ENCODE measurements at regions not wholly inside any gene's neighbourhood (a gene's known extent, or its start where the extent isn't known, plus 50 kb on each side); places are given as distances from the start of the nearest gene placed in this dataset.

DNA sequence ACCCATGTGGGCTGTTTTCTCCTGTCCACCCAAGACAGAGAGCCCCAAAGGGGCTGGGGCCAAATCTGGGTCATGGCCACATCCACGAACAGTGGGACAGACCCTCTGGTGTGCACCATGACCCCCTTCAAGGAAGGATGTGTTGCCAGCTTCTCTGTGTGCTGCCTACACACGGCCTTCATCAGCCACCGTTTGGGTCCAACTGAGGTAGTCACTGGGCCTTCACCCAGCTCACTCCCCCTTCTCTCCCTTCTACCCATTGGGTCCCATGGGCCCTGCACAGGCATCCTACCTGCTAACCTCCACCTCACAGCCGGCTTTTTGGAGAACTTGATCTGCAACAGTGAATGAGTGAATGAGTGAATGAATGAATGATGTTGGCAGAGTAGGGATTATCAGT is 1484.9 kb downstream of the BRD1 start:
- no peak for DNase-seq (ENCODE audit: low read depth)
- TF ChIP-seq, protein P1, sequence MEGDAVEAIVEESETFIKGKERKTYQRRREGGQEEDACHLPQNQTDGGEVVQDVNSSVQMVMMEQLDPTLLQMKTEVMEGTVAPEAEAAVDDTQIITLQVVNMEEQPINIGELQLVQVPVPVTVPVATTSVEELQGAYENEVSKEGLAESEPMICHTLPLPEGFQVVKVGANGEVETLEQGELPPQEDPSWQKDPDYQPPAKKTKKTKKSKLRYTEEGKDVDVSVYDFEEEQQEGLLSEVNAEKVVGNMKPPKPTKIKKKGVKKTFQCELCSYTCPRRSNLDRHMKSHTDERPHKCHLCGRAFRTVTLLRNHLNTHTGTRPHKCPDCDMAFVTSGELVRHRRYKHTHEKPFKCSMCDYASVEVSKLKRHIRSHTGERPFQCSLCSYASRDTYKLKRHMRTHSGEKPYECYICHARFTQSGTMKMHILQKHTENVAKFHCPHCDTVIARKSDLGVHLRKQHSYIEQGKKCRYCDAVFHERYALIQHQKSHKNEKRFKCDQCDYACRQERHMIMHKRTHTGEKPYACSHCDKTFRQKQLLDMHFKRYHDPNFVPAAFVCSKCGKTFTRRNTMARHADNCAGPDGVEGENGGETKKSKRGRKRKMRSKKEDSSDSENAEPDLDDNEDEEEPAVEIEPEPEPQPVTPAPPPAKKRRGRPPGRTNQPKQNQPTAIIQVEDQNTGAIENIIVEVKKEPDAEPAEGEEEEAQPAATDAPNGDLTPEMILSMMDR (IDR thresholded peaks at IDR 0.05; ENCODE audit: insufficient read depth, low read depth, low read length, missing control alignments), result no peak

GRCh38 chr22:48342016-48342415 is 1485.7 kb downstream of the BRD1 start:
- TF ChIP-seq, protein P1 (IDR thresholded peaks at IDR 0.05; ENCODE audit: insufficient read depth, low read depth, low read length, missing control alignments), result no peak
- no peak overlapping the region for H3K4me3 ChIP-seq (ENCODE audit: low read length)
- DNase-seq (ENCODE audit: low read depth), result no peak

More for the DNA sequence above, 1484.9 kb downstream of the BRD1 start:
- H3K4me3 ChIP-seq (ENCODE audit: low read length), result no peak overlapping the region

DNA sequence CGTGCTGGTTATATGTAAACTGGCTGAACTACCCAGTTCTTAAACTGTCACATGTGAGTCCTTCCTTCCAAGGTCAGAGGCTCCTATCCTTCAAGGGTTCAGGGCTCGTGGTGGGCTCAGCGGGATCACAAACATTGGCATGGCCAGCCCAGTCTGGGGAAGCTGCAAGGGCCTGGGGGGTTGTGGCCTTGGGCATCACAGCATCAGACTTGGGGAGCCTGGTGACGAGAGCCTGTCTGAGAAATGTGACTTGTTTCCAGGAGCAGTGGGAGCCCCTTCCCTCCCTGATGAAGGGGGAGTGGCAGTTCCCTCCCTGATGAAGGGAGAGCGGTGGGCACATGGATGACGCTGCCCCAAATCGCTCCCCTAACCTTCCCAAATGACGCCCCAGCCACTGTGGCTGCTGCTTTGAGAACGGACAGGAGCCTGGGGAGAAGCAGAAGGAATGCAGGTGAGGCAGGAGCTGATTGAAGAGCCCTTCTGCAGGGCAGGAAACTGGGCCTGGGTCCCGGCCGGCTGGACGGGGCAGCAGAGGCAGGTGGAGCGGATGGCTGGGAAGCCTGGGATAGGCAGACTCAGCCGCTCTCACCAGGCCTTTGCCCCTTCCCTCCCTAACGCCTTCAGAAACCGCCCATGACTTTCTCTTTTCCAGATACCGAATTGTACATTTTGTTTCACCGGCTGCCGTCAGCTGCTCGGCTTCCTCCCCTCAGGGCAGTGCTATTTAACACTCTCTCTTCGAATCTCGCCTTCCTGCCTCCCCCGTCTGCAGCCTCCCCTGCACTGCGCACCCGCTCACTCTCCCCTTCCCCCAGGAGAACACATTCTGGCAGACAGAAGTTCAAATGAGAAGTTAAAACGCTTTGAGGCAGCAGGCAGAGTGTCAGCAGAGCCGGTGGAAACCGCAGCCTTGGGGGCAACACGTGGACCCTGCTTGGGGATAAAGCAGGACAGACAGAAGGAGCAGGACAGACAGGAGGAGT is 1486.7 kb downstream of the BRD1 start:
- TF ChIP-seq, protein P1 (IDR thresholded peaks at IDR 0.05; ENCODE audit: insufficient read depth, low read depth, low read length, missing control alignments), result no peak
- H3K4me3 ChIP-seq (ENCODE audit: low read length), result no peak overlapping the region
- DNase-seq (ENCODE audit: low read depth), result no peak

- no peak overlapping the region for H3K4me3 ChIP-seq (ENCODE audit: low read length)
- no peak for DNase-seq (ENCODE audit: low read depth)
- TF ChIP-seq, protein P1 (IDR thresholded peaks at IDR 0.05; ENCODE audit: insufficient read depth, low read depth, low read length, missing control alignments), result no peak
These were observed 1487.5 kb downstream of the BRD1 start for GRCh38 chr22:48340191-48340590.

- H3K4me3 ChIP-seq (ENCODE audit: low read length), result no peak overlapping the region
- DNase-seq (ENCODE audit: low read depth), result no peak
- TF ChIP-seq, protein P1 (IDR thresholded peaks at IDR 0.05; ENCODE audit: insufficient read depth, low read depth, low read length, missing control alignments), result no peak
These were observed 1488.6 kb downstream of the BRD1 start for GRCh38 chr22:48338793-48339705.

DNA sequence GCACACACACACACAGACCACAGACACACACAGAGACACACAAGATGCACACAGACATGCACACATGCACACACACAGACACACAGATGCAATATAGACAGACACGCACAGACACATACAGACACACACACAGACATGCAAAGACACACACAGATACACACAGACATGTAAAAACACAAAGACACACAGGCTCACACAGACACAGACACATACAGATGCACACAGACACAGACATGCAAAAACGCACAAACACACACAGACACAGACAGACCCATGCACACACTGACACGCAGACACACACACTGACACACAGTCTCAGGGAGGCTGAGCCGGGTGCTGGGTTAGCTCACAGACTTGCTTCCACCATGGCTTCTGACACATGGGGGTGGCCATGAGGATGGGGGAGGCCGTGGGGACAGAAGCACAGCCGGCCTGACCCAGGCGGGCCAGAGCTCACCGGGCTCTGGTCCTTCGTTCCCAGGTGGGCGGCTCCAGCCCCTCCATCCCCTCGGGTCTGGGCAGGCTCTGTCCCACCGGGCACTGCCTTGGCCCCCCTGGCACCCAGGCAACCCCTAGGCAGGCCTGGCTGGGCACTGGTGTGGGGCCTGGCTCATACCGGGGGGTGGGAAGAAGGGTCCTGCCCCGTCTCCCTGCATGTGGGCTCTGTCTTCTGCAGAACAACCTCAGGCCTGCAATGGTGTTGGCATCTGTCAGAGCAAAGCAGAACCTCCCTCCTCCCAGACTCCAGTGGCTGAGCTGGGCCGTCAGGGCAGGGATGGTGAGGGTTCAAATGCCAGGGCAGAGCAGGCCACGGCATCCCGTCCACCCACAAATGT is 1489.5 kb downstream of the BRD1 start:
- no peak overlapping the region for H3K4me3 ChIP-seq (ENCODE audit: low read length)
- no peak for DNase-seq (ENCODE audit: low read depth)
- TF ChIP-seq, protein P1 (IDR thresholded peaks at IDR 0.05; ENCODE audit: insufficient read depth, low read depth, low read length, missing control alignments), result no peak

Measured in epithelial cell of esophagus (primary cell).